ENCODE measurements at regions not wholly inside any gene's neighbourhood (a gene's known extent, or its start where the extent isn't known, plus 50 kb on each side); places are given as distances from the start of the nearest gene placed in this dataset.

GRCh38 chr18:10247742-10248082, 206.7 kb upstream of the APCDD1 start:
- ATAC-seq (ENCODE audit: low read depth) (no peak), DNase-seq (no peak)
- Histone ChIP-seq H4K8ac (ENCODE audit: low read depth in 2 of 2, low read length in 2 of 2) (no peak overlapping the region), H4K5ac (ENCODE audit: low read depth, low read length) (no peak overlapping the region), H3K4me2 (ENCODE audit: low read depth, low read length) (no peak overlapping the region), H3K14ac (replicated peaks; ENCODE audit: low read depth, low read length) (no peak overlapping the region), H3K18ac (ENCODE audit: low read depth, low read length) (no peak overlapping the region), H3K27ac (ENCODE audit: insufficient read depth, low read length) (no peak overlapping the region), H3K9ac (ENCODE audit: low read depth, low read length) (no peak overlapping the region), H3K36me3 (ENCODE audit: control insufficient read depth, insufficient read depth, low read length) (no peaks in the 10 kb centered on the region), H3K9me3 (ENCODE audit: control insufficient read depth, insufficient read depth, low read length) (no peaks in the 10 kb centered on the region), H2AFZ (replicated peaks; ENCODE audit: low read length, poor library complexity) (no peak overlapping the region), H2AK5ac (ENCODE audit: low read depth, low read length) (0 out of 2 replicates have a peak overlapping the region, but pooled peaks have one; percentile 38), H2AK9ac (replicated peaks; ENCODE audit: low read depth, low read length, poor library complexity) (no peak overlapping the region), H2BK120ac (ENCODE audit: low read depth, low read length) (no peak overlapping the region), H2BK20ac (ENCODE audit: low read depth, low read length) (no peak overlapping the region), H3K27me3 (ENCODE audit: control insufficient read depth, insufficient read depth, low read length) (peaks cover 14% of the 10 kb centered on the region), H2BK15ac (ENCODE audit: low read depth, low read length) (no peak overlapping the region), H4K91ac (ENCODE audit: insufficient read depth, low read depth, low read length) (no peak overlapping the region), H3K9me1 (ENCODE audit: insufficient read depth, low read length) (no peaks in the 10 kb centered on the region), H2BK5ac (ENCODE audit: low read depth, low read length, poor library complexity, severe bottlenecking) (no peak overlapping the region), H3K79me1 (ENCODE audit: low read depth in 1 of 2, low read length in 2 of 2) (no peaks in the 10 kb centered on the region), H3K4ac (ENCODE audit: low read depth, low read length) (no peak overlapping the region), H3K23ac (ENCODE audit: low read depth, low read length) (no peak overlapping the region), H3K4me3 (ENCODE audit: insufficient read depth, low read depth, low read length) (no peak overlapping the region), H4K20me1 (ENCODE audit: insufficient read depth, low read length) (no peaks in the 10 kb centered on the region), H3K56ac (ENCODE audit: extremely low read depth, insufficient read depth, low read length) (no peak overlapping the region), H3K4me1 (ENCODE audit: control insufficient read depth, insufficient read depth, low read length) (no peaks in the 10 kb centered on the region)
- ChIA-PET CTCF (interaction anchor here (1.3 kb wide), 1 partner anchor 176 kb away, joined by 3 read pairs; no protein-coding TSS in a partner anchor), POLR2A (ENCODE audit: unreplicated experiment) (no interaction called here)
- TF ChIP-seq POLR2A (IDR thresholded peaks at IDR 0.05; ENCODE audit: low read depth, low read length) (no peak), CHD1 (IDR thresholded peaks at IDR 0.05; ENCODE audit: low read depth, low read length) (no peak), MAFK (IDR thresholded peaks at IDR 0.05; ENCODE audit: low read depth, low read length) (no peak), SMC3 (IDR thresholded peaks at IDR 0.05; ENCODE audit: low read depth, low read length) (no peak), ELK1 (IDR thresholded peaks at IDR 0.05; ENCODE audit: borderline replicate concordance, low read depth, low read length) (no peak), MAZ (IDR thresholded peaks at IDR 0.05; ENCODE audit: borderline replicate concordance, low read depth, low read length) (no peak), BHLHE40 (IDR thresholded peaks at IDR 0.05; ENCODE audit: low read depth, low read length) (no peak), MXI1 (IDR thresholded peaks at IDR 0.05; ENCODE audit: borderline replicate concordance, low read depth, low read length) (no peak), FOS (IDR thresholded peaks at IDR 0.05; ENCODE audit: low read depth, low read length) (no peak), RCOR1 (IDR thresholded peaks at IDR 0.05; ENCODE audit: insufficient replicate concordance, low read length) (no peak), NFE2L2 (IDR thresholded peaks at IDR 0.05; ENCODE audit: low read depth, low read length) (no peak), RFX5 (IDR thresholded peaks at IDR 0.05; ENCODE audit: low read depth, low read length) (no peak), CEBPB (IDR thresholded peaks at IDR 0.05; ENCODE audit: low read depth, low read length) (no peak)
- dilution Hi-C loops (cut with HindIII; ENCODE audit: low sequenced_read_pairs, unreplicated experiment) (no loop called here), in situ Hi-C loops (cut with MboI; ENCODE audit: low sequenced_read_pairs) (no loop called here), intact Hi-C loops (cut with micrococcal nuclease) (no loop called here)
- no CpG with 5 or more reads among the region's 10 CpGs for WGBS, 2 experiments (ENCODE audit: extremely low coverage in 2 of 2, insufficient read length in 1 of 2)
- no TSS peak for BruUV-seq (replicated peaks)

All from IMR-90 (cell line).